22Rv1 (cell line): ENCODE measurements at regions not wholly inside any gene's neighbourhood (a gene's known extent, or its start where the extent isn't known, plus 50 kb on each side); places are given as distances from the start of the nearest gene placed in this dataset.

Experiments
- ZFX ChIP-seq: fragments of 450-650 bp; IDR thresholded peaks from 2 replicates; pipeline ENCODE4 v1.6.1; 2017; ENCODE audit warnings: antibody characterized with exemption, borderline replicate concordance
- TF ChIP-seq, protein P1 (sequence below): fragments of 450-650 bp; IDR thresholded peaks from 2 replicates; pipeline ENCODE4 v1.5.1; 2017; ENCODE audit warnings: mild to moderate bottlenecking

DNA sequence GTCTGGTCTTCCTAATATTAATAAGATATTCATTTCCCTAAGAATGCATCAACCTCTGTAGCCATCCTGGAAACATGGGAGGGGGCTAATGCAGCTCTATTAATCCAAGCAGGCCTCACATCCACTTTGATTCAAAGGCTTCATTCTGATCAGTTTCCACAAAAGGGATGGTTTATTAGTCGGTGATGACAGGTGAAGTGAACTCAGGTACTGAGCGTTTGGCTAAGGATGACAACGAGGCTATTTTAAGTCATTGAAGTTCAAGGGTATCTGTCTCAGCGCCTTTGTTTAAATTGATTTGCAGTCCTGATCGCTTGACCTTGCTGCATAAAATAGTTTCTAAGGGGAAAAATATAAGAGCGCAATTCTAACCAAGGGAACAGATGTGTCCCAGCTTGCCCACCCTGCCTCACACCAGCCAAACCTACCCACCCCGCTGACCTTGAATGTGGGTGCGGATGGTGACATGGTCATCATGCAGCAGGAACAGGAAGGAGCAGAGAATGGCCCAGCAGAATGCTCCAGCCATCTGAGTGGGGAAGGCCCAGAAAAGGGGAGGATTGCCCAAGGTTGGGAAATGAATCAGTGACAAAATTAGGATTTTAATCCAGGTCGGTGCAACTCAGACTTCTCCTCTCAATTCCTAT, 70.5 kb upstream of the ZNF618 start:
- TF ChIP-seq, protein P1, sequence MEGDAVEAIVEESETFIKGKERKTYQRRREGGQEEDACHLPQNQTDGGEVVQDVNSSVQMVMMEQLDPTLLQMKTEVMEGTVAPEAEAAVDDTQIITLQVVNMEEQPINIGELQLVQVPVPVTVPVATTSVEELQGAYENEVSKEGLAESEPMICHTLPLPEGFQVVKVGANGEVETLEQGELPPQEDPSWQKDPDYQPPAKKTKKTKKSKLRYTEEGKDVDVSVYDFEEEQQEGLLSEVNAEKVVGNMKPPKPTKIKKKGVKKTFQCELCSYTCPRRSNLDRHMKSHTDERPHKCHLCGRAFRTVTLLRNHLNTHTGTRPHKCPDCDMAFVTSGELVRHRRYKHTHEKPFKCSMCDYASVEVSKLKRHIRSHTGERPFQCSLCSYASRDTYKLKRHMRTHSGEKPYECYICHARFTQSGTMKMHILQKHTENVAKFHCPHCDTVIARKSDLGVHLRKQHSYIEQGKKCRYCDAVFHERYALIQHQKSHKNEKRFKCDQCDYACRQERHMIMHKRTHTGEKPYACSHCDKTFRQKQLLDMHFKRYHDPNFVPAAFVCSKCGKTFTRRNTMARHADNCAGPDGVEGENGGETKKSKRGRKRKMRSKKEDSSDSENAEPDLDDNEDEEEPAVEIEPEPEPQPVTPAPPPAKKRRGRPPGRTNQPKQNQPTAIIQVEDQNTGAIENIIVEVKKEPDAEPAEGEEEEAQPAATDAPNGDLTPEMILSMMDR = no peak
- no peak for TF ChIP-seq ZFX
